ENCODE measurements at regions not wholly inside any gene's neighbourhood (a gene's known extent, or its start where the extent isn't known, plus 50 kb on each side); places are given as distances from the start of the nearest gene placed in this dataset.
"Not testable (repeated sequence)": the region's sequence is repeated elsewhere in the genome, so short reads cannot be mapped to it uniquely, and the experiment has no call there.

DNA sequence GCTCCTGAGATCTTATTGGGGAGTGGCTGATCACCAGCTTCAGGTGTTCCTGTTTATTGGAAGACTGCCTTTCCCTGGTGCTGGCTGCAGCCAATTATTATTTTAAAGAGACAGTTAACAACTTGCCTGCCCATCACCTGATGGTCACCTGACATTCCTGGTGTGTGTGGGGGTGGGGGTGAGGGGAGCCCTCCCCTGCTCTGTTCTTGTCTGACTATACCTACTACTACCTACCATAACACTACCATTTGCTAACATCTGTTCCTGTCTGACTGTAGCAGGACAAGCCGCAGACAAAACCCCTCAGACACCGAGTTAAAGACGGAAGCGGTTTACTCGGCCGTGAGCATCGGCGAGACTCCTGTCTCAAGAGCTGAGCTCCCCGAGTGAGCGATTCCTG is 54.9 kb upstream of the NBPF3 start:
- no peak for DNase-seq (ENCODE audit: low read depth in 1 of 2, low spot score in 1 of 2)

DNA sequence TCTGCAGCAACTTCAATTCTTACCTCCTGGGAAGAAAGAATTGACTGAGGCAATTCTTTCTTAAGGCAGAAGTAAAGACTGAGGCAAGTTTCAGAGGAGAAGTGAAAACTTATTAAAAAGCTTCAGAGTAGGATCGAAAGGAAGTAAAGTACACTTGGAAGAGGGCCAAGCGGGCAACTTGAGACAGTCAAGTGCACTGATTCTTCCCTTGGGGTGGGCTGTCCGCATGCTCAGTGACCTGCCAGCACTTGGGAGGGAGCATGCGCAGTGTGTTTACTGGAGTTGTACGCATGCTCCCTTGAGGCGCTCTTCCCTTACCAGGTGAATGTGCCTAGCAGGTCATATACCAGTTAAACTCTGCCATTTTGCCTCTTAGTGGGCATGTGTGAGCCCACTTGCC is 55.3 kb upstream of the NBPF3 start:
- DNase-seq (ENCODE audit: low read depth in 1 of 2, low spot score in 1 of 2), result no peak

DNA sequence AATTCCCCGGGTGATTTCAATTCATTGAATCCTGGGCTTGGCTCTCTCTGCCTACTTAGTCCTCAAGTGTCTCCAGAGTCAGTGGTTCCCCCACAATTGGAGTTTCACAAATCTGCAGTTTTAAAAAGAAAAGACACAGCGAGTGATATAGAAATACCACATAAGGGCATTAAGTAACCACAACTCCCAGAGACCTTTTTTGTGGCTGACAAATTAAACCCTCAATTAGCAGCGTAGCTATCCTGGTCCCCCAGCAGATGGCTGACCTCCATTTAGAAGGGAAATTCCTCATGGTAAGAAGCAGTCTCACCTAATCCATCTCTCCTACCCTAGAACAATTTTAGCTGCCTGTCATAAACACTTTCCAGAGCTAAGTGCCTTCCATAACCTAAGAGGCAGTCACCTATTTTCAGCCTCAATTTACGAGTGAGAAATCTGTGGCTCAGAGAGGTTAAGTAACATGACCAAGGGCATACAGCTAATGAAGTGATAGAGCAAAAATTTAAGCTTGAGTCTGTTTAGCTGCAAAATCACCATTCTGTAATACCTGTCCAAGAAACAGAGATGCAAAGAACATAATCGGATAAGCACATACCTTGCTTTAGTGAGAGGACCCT is 56.0 kb upstream of the NBPF3 start:
- no peak for DNase-seq (ENCODE audit: low read depth in 1 of 2, low spot score in 1 of 2)

DNA sequence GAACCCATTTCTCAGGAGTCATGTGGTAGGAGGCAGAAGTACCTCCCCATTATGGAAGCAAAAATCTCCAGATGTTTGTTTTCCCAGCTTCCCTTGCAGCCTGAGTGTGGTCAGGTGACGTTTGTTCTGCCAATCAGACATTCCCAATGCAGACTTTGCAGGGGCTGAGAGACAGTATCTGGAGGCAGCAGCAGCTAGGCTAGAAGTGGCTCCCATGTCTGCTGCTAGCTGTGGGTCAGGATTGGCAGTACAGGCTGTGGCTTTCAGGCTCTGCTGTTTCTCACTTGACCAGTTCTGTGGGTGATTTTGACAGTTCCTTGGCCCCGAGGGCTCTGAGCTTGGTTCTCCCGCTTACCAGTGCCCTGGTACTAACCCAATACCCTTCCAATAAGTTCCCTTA is 58.6 kb upstream of the NBPF3 start:
- no peak for DNase-seq (ENCODE audit: low read depth in 1 of 2, low spot score in 1 of 2)

DNA sequence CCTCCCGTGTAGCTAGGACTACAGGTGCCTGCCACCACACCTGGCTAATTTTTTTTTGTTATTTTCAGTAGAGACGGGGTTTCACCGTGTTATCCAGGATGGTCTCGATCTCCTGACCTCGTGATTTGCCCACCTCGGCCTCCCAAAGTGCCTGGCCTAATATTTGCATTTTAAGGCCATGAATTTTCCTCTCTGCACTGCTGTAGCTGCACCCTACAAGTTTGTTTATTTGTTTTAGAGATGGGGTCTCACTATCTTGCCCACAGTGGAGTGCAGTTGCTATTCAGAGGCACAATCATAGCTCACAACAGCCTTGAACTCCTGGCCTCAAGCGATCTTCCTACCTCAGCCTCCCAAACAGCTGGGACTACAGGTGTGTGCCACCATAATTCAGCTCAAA is 59.8 kb upstream of the NBPF3 start:
- not testable (repeated sequence) for DNase-seq (ENCODE audit: low read depth in 1 of 2, low spot score in 1 of 2)

DNA sequence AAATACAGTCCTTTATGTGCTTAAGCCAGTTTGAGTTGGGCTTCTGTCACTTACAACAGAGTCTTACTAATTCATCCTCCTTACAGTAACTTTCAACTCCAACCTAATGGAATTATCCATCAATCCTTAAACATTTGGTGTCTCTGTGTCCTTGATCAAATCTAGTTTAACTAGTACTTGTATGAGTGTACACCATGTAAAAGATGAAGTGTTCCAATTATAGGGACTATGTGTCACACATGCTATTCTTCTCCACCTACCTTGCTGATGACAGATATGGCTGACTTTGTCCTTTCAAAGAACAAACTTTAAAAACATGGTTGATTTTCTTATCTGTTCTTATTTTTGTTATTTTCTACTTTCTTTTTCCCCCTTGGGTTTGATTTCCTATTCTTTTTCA is 60.4 kb upstream of the NBPF3 start:
- no peak for DNase-seq (ENCODE audit: low read depth in 1 of 2, low spot score in 1 of 2)

DNA sequence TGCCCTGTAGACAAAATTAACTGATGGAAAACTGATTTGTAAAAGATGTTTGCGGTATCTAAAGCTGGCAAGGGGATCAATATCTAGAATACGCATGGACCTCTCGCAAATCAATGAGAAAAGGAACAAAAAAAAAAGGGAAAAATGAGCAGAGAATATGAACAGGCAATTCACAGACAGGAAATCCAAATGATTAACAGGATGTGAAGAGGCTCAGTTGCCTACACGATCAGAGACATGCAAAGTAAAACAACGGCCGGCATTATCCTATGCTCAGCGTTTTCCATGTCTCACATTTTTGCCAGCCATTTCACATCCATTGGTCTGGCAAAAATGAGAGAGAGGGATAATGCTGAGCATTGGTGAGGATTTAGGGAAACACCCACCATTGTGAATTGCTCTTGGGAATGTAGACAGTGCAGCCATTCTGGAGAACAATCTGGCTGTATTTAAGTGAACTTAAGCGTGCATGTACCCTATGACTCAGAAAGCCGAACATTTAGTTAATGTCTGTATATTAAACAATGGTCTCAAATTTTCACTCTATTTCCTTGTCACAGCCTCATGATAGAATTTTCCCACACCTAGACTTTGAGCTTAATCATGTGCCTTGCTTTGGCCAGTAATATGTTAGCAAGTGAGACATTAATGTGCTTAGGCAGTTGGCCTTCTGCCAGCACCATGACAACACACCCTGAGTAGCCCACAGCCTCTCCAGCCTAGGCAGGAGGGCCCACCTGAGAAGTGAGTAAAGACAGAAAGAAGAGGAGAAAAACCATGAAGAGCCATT is 61.0 kb upstream of the NBPF3 start:
- no peak for DNase-seq (ENCODE audit: low read depth in 1 of 2, low spot score in 1 of 2)

DNA sequence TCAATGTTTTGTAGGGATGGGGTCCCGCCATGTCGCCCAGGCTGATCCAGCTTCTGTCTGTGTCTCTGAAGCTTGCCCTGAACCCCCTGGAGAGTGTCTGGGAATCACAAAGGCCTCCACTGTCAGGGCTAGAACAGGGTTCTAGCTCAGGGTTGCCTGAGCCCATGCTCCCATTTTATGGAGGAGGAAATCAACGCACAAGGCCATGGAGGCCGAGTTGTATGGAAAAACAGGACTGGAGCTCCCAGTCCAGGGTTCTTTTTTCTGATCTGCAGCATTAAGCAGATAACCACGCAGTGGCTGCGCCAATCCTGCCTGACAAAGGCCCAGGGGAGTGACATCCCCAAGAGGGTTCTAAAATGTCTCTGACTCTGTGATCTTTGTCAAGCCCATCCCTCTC is 67.6 kb upstream of the NBPF3 start:
- DNase-seq (ENCODE audit: low read depth in 1 of 2, low spot score in 1 of 2), result no peak

DNA sequence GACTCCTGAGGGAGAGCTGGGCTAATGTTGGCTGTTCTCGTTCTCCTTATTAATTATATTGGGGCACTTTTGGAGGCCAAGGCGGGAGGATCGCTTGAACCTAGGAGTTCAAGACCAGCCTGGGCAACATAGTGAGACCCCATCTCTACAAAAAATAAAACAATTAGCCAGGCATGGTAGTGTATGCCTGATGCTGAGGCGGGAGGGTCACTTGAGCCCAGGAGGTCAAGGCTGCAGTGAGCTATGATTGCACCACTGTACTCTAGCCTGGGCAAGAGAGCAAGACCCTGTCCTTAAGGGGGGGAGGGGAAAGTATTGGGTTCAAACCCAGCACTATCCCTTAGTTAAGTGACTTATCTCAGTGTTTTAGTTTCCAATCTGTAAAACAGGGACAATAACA is 70.0 kb upstream of the NBPF3 start:
- DNase-seq (ENCODE audit: low read depth in 1 of 2, low spot score in 1 of 2), result no peak

DNA sequence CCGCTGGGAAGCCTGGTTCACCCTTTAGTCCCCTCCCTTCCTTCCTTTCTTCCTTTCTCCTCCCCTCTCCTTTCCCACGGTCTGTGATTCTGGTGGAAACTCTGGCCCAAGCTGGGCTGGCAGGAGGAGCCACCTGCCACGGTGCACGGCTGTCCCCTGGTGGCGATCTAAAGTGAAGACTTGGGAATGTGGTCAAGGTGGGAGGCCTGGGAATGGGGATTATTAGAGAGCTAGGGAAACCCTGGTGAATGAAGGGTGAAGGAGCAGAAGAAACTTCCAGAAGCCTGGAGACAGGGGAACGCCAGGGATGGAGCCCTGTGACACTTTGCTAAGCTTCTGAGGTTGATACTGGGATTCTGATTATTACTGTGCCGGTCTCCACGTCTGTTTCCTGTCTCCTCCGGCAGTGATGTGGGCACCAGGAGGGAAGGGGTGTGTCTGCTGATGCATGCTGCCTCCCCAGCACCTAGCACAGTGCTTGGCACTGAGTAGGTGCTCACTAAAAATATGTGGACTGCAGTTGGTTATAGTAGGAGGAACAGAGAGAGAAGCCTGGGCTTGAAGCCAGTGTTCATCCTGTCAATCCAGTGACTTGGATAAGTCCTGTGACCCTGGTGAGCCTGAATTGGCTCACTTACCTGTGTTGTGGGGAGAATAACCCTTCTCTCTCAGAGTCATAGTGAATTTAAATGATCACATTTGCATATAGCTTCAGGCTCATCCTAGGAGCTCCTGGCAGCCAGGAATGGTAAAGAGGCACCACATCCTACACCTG is 71.2 kb upstream of the NBPF3 start:
- peak; percentile 42 to 44 for DNase-seq (ENCODE audit: low read depth in 1 of 2, low spot score in 1 of 2)

DNA sequence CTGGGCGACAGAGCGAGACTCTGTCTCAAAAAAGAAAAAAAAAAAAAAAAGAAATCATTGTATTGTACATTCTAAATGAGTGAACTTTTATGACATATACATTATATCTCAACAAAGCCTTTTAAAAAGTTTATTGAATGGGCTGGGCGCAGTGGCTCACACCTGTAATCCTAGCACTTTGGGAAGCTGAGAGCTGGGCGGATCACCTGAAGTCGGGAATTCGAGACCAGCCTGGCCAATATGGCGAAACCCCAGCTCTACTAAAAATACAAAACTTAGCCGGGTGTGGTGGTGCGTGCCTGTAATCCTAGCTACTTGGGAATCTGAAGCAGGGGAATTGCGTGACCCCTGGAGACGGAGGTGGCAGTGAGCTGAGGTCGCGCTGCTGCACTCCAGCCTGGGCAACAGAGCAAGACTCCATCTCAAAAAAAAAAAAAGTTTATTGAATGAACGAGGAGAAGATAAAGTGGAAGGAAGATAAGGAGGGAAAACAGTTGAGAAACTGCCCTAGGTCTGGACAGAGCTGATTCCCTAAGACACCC is 71.9 kb upstream of the NBPF3 start:
- not testable (repeated sequence) for DNase-seq (ENCODE audit: low read depth in 1 of 2, low spot score in 1 of 2)

DNA sequence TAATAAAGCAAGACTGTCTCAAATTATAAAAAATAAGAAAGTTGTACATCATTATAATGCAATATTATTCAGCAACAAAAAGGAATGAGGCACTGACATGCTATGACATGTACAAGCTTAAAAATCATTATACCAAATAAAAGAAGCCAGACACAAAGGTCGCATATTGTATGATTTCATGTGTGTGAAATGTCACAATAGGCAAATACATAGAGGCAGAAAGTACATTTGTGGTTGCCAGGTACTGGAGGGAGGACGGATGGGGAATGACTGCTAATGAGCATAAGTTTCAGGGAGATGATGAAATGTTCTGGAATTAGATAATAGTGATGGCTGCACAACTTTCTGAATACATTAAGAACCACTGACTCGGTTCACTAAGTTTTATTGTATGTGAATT is 73.6 kb upstream of the NBPF3 start:
- DNase-seq (ENCODE audit: low read depth in 1 of 2, low spot score in 1 of 2), result no peak

DNA sequence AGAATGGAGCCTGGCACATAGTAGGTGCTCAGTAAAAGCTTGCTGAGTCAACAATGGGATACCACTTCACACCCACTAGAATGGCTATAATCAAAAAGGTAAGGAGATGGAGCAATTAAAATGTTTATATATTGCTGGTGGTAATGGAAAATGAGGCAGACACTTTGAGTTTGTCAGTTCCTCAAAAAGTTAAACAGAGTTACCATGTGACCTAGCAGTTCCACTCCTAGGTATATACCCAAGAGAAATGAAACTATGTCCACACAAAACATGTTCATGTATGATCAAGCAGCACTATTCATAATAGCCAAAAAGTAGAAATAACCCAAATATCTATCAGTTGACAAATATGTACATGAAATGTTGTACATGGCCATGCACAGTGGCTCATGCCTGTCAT is 74.8 kb upstream of the ECE1 start:
- no peak for DNase-seq (ENCODE audit: low read depth in 1 of 2, low spot score in 1 of 2)

DNA sequence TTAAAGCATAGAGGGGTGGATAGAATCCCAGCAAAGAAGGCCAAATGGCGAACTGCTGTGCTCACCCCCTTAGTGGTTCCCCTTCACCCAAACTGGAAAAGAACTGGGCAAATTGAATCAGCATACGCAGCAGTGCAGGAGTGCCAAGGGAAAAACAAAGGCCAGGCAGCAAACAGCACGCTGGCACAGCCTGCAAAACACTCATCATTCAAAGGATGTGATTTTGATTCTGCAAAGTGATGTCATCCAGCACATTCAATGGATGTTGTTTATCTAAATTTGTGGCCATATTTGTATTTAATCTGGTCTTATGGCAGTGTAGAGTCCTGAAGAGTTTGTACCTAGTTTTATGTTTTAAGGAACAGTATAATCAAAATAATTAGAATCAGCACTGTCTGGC is 71.8 kb upstream of the ECE1 start:
- no peak for DNase-seq (ENCODE audit: low read depth in 1 of 2, low spot score in 1 of 2)

DNA sequence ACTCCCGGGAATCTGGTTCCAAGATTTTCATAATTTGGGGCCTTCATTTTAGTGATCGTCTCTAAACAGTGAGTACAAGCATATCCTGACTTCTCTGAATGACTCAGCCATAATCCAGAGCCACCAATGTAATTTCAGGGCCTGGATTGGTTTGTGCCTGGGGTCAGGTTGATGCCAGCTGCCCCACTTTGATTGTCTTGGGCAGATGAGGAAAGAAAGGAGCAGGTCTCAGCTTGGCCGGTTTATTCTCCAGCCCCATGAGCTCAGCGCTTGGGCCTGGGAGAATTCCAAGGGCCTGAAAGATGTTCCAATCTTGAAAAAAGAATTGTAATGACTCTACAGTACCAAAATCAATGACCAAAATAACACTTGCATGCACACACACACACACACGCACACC is 71.2 kb upstream of the ECE1 start:
- no peak for DNase-seq (ENCODE audit: low read depth in 1 of 2, low spot score in 1 of 2)

DNA sequence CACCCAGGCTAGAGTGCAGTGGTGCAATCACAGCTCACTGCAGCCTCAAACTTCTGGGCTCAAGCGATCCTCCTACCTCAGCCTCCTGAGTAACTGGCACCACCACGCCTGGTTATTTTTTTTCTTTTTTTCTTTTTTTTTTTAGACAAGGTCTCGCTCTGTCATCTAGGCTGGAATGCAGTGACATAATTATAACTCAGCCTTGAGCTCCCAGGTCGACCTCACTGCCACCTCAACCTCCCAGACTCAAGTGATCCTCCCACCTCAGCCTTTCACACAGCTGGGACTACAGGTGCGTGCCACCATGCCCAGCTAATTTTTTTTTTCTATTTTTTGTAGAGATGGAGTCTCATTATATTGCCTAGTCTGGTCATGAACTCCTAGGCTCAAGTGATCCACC is 66.9 kb upstream of the ECE1 start:
- DNase-seq (ENCODE audit: low read depth in 1 of 2, low spot score in 1 of 2), result no peak

DNA sequence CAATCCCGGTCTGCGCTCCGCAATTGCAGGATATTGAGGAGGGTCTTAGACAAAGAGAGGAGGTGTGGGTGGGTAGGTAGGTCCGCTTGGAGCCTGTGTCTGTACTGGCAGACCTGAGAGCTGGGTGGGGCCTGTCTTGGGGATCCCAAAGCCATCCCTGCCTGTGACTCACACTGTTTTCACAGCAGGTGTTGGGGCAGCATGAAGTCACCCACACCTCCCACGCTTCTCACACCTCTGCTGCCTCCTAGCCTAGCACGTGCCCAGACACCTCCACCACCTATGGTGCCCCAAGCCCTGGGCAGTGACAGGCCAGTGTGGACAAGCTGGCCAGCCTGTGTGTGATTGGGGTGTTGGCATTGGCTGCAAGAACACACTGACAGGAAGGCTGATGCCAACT is 65.7 kb upstream of the ECE1 start:
- DNase-seq (ENCODE audit: low read depth in 1 of 2, low spot score in 1 of 2), result no peak

DNA sequence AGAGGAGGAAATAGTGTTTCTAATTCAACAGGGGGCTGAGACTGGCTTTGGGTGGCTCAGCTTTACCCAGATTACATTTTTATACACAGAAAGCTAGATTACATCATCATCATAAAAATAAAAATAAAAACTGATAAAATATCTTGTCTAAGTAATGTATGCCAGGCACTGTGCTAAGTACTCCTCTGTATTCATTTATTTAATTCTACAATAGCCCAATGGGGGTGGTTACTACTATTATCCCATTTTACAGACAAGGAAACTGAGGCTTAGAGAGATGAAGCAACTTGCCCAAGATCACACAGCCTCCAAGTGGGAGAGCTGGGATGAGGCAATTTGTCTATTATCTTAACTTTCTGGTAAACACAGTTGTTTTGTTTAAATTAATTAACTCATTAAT is 62.3 kb upstream of the ECE1 start:
- no peak for DNase-seq (ENCODE audit: low read depth in 1 of 2, low spot score in 1 of 2)

DNA sequence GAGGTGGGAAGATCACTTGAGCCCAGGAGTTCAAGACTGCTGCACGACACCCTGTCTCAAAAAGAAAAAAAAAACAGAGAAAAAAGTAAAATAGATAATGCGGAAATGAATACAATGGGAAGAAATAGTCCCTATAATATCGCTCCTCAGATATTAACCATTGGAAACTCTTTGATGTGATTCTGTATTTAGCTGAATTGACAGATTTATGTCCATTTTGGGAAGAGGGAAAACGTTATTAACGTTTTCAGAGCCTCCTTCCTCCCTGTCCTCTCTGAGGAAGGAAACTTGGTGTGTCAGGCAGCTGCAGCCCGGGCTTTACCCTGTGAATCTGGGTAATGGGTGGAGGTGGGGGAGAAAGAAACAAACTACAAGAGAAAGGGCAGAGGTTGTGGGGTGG is 61.6 kb upstream of the ECE1 start:
- no peak for DNase-seq (ENCODE audit: low read depth in 1 of 2, low spot score in 1 of 2)

DNA sequence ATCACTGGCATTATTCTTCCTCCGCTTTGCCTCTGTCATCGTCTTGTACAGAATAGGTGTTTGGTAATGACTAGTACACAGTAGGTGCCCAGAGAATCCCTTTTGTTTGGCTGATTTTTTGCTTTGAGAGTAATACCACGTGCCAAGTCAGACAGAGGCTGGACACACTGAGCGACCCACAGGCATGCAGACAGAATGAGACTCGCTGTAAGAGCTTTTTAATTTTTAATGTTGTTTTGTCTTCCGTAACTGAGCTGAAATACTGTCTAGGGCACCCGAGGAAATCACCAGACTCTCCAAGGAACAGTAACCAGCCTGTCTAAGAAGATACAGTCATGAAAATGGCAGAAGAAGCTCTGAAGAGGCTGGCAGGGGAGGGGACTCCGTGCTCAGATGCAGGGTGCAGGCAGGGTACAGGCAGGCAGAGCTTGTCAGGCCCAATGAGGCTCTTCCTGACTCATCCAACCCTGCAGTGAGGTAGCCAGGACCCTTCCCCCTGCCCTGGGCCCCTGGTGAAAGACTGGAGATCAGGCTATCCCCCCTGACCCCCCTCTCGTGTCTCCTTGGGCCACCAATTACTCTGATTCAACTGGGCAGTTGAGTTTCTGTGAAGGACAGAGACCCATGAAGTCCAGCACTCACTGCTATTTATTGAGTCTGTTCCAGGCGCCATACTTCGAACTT is 60.1 kb upstream of the ECE1 start:
- no peak for DNase-seq (ENCODE audit: low read depth in 1 of 2, low spot score in 1 of 2)

DNA sequence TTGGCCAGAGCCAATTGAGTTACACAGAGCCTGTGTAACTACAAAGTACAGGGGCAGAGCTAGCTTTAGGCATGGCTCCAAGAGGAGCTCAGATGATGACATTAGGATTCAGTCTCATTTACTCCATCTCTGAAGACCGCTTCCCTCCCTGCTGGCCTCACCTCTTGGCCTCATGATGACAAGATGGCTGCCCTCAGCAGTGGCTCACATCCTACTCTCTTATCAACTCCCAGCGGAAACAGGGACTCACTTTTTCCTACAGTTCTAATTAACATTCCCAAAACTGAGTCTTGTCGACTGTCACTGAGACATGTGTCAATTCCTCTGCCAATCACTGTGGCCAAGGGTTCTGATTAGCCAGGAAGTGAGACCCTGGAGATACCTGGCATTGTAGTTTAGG is 59.4 kb upstream of the ECE1 start:
- DNase-seq (ENCODE audit: low read depth in 1 of 2, low spot score in 1 of 2), result no peak
